ENCODE measurements at regions not wholly inside any gene's neighbourhood (a gene's known extent, or its start where the extent isn't known, plus 50 kb on each side); places are given as distances from the start of the nearest gene placed in this dataset.

GRCh38 chr2:105959357-105959756, 214.6 kb downstream of the NCK2 start:
- Mint-ChIP-seq H3K36me3 (ENCODE audit: low read depth) (no peaks in the 10 kb centered on the region), H3K27me3 (ENCODE audit: insufficient read depth) (peaks cover 6% of the 10 kb centered on the region), H3K4me3 (no peak overlapping the region), H3K9me3 (peaks cover 8% of the 10 kb centered on the region), H3K4me1 (peaks cover 50% of the 10 kb centered on the region), H3K27ac (no peak overlapping the region)
- Histone ChIP-seq H3K9ac (ENCODE audit: extremely low read depth, low read length, poor library complexity, severe bottlenecking) (no peak overlapping the region), H3K4me1 (ENCODE audit: control insufficient read depth, insufficient read depth, low read length) (no peaks in the 10 kb centered on the region), H3K27ac (ENCODE audit: low read depth, low read length) (no peak overlapping the region), H3K36me3 (ENCODE audit: control insufficient read depth, insufficient read depth, low read length) (no peaks in the 10 kb centered on the region), H3K27me3 (ENCODE audit: control insufficient read depth, insufficient read depth, low read length, poor library complexity, severe bottlenecking) (peaks cover 5% of the 10 kb centered on the region), H3K4me3 (ENCODE audit: low read length) (no peak overlapping the region), H3K9me3 (ENCODE audit: control insufficient read depth, low read length) (peaks cover 7% of the 10 kb centered on the region)
- no peak for TF ChIP-seq CTCF (conservative IDR thresholded peaks at IDR 0.05)
- 61 to 95% methylated on average over 3 to 4 of the region's 4 CpGs for WGBS, 2 experiments (ENCODE audit: insufficient coverage in 1 of 2, insufficient read length in 1 of 2)
- no peak for DNase-seq

GRCh38 chr2:105954891-105955290, 210.2 kb downstream of the NCK2 start:
- no peak overlapping the region for H3K4me3 ChIP-seq (ENCODE audit: low read length)
- WGBS, 2 experiments (ENCODE audit: insufficient coverage in 1 of 2, insufficient read length in 1 of 2), result 94 to 100% methylated on average over 1 to 3 of the region's 3 CpGs
- peaks cover 8% of the 10 kb centered on the region for H3K9me3 Mint-ChIP-seq
- H3K27ac ChIP-seq (ENCODE audit: low read depth, low read length), result no peak overlapping the region
- H3K4me1 ChIP-seq (ENCODE audit: control insufficient read depth, insufficient read depth, low read length), result peaks cover 3% of the 10 kb centered on the region
- H3K36me3 ChIP-seq (ENCODE audit: control insufficient read depth, insufficient read depth, low read length), result no peaks in the 10 kb centered on the region
- H3K9ac ChIP-seq (ENCODE audit: extremely low read depth, low read length, poor library complexity, severe bottlenecking), result no peak overlapping the region
- H3K36me3 Mint-ChIP-seq (ENCODE audit: low read depth), result no peaks in the 10 kb centered on the region
- H3K4me1 Mint-ChIP-seq, result peaks cover 37% of the 10 kb centered on the region
- no peak for DNase-seq
- peaks cover 7% of the 10 kb centered on the region for H3K9me3 ChIP-seq (ENCODE audit: control insufficient read depth, low read length)
- H3K27me3 Mint-ChIP-seq (ENCODE audit: insufficient read depth), result peaks cover 12% of the 10 kb centered on the region
- TF ChIP-seq CTCF (conservative IDR thresholded peaks at IDR 0.05), result no peak
- H3K4me3 Mint-ChIP-seq, result no peak overlapping the region
- H3K27me3 ChIP-seq (ENCODE audit: control insufficient read depth, insufficient read depth, low read length, poor library complexity, severe bottlenecking), result peaks cover 12% of the 10 kb centered on the region
- H3K27ac Mint-ChIP-seq, result no peak overlapping the region

GRCh38 chr2:105953942-105954341, 209.2 kb downstream of the NCK2 start:
- no peak for TF ChIP-seq CTCF (conservative IDR thresholded peaks at IDR 0.05)
- no peak overlapping the region for H3K4me3 Mint-ChIP-seq
- H3K36me3 Mint-ChIP-seq (ENCODE audit: low read depth), result no peaks in the 10 kb centered on the region
- Histone ChIP-seq H3K27me3 (ENCODE audit: control insufficient read depth, insufficient read depth, low read length, poor library complexity, severe bottlenecking) (peaks cover 12% of the 10 kb centered on the region), H3K9ac (ENCODE audit: extremely low read depth, low read length, poor library complexity, severe bottlenecking) (no peak overlapping the region), H3K4me3 (ENCODE audit: low read length) (no peak overlapping the region), H3K36me3 (ENCODE audit: control insufficient read depth, insufficient read depth, low read length) (no peaks in the 10 kb centered on the region), H3K27ac (ENCODE audit: low read depth, low read length) (no peak overlapping the region), H3K4me1 (ENCODE audit: control insufficient read depth, insufficient read depth, low read length) (peaks cover 3% of the 10 kb centered on the region), H3K9me3 (ENCODE audit: control insufficient read depth, low read length) (peaks cover 7% of the 10 kb centered on the region)
- H3K9me3 Mint-ChIP-seq, result peaks cover 8% of the 10 kb centered on the region
- no peak overlapping the region for H3K27ac Mint-ChIP-seq
- WGBS, 2 experiments (ENCODE audit: insufficient coverage in 1 of 2, insufficient read length in 1 of 2), result 98 to 100% methylated on average over 4 of the region's 4 CpGs
- peaks cover 9% of the 10 kb centered on the region for H3K27me3 Mint-ChIP-seq (ENCODE audit: insufficient read depth)
- no peak for DNase-seq
- H3K4me1 Mint-ChIP-seq, result peaks cover 32% of the 10 kb centered on the region

Data from endodermal cell (in vitro differentiated cells).